ENCODE measurements at regions not wholly inside any gene's neighbourhood (a gene's known extent, or its start where the extent isn't known, plus 50 kb on each side); places are given as distances from the start of the nearest gene placed in this dataset.

GRCh38 chr7:149564340-149565095, 66.9 kb upstream of the ZNF746 start:
- no peaks in the 10 kb centered on the region for H4K20me1 ChIP-seq (ENCODE audit: insufficient read depth, low read length)
- no peak overlapping the region for H3K4me3 ChIP-seq (ENCODE audit: low read depth in 1 of 2, low read length in 2 of 2)
- DNase-seq: no peak
- TF ChIP-seq CTCF (IDR thresholded peaks at IDR 0.05; ENCODE audit: borderline replicate concordance, extremely low read depth, low read length, poor library complexity, severe bottlenecking): no peak
- no peak for TF ChIP-seq EZH2 (IDR thresholded peaks at IDR 0.05; ENCODE audit: borderline replicate concordance, low read depth, low read length, severe bottlenecking)
- H3K27me3 ChIP-seq (ENCODE audit: insufficient read depth, low read length, poor library complexity): no peaks in the 10 kb centered on the region
- H3K9me3 ChIP-seq (ENCODE audit: insufficient read depth, low read length, severe bottlenecking): peaks cover 7% of the 10 kb centered on the region
- H3K9ac ChIP-seq (ENCODE audit: low read depth, low read length): no peak overlapping the region
- peaks cover 26% of the 10 kb centered on the region for H3K79me2 ChIP-seq (ENCODE audit: insufficient read depth, low read length)
- peaks cover 80% of the 10 kb centered on the region for H3K36me3 ChIP-seq (ENCODE audit: insufficient read depth, low read length)
- no peak overlapping the region for H3K27ac ChIP-seq (ENCODE audit: low read length)
- H2AFZ ChIP-seq (ENCODE audit: low read depth, low read length): no peak overlapping the region
- ATAC-seq (ENCODE audit: insufficient read depth, low read depth): no peak
- H3K4me2 ChIP-seq (ENCODE audit: insufficient read depth, low read length): no peak overlapping the region
- H3K4me1 ChIP-seq (ENCODE audit: insufficient read depth, low read length): no peaks in the 10 kb centered on the region

- Histone ChIP-seq H3K9ac (ENCODE audit: low read depth, low read length) (no peak overlapping the region), H3K4me2 (ENCODE audit: insufficient read depth, low read length) (no peak overlapping the region), H3K27ac (ENCODE audit: low read length) (no peak overlapping the region), H4K20me1 (ENCODE audit: insufficient read depth, low read length) (no peaks in the 10 kb centered on the region), H3K27me3 (ENCODE audit: insufficient read depth, low read length, poor library complexity) (no peaks in the 10 kb centered on the region), H3K4me1 (ENCODE audit: insufficient read depth, low read length) (no peaks in the 10 kb centered on the region), H3K79me2 (ENCODE audit: insufficient read depth, low read length) (peaks cover 13% of the 10 kb centered on the region; the same call in 1 of the 2 replicates), H3K36me3 (ENCODE audit: insufficient read depth, low read length) (peaks cover 82% of the 10 kb centered on the region), H3K9me3 (ENCODE audit: insufficient read depth, low read length, severe bottlenecking) (no peaks in the 10 kb centered on the region), H2AFZ (ENCODE audit: low read depth, low read length) (no peak overlapping the region), H3K4me3 (ENCODE audit: low read depth in 1 of 2, low read length in 2 of 2) (no peak overlapping the region)
- DNase-seq (no peak), ATAC-seq (ENCODE audit: insufficient read depth, low read depth) (no peak)
- no peak for TF ChIP-seq EZH2 (IDR thresholded peaks at IDR 0.05; ENCODE audit: borderline replicate concordance, low read depth, low read length, severe bottlenecking)
- no peak for TF ChIP-seq CTCF (IDR thresholded peaks at IDR 0.05; ENCODE audit: borderline replicate concordance, extremely low read depth, low read length, poor library complexity, severe bottlenecking)
Measured at GRCh38 chr7:149562602-149563001, 65.0 kb upstream of the ZNF746 start.

- no peaks in the 10 kb centered on the region for H3K4me1 ChIP-seq (ENCODE audit: insufficient read depth, low read length)
- H3K9ac ChIP-seq (ENCODE audit: low read depth, low read length): no peak overlapping the region
- no peak for DNase-seq
- no peak overlapping the region for H3K4me2 ChIP-seq (ENCODE audit: insufficient read depth, low read length)
- no peak overlapping the region for H3K27ac ChIP-seq (ENCODE audit: low read length)
- peaks cover 8% of the 10 kb centered on the region; the same call in 1 of the 2 replicates for H3K79me2 ChIP-seq (ENCODE audit: insufficient read depth, low read length)
- H3K9me3 ChIP-seq (ENCODE audit: insufficient read depth, low read length, severe bottlenecking): no peaks in the 10 kb centered on the region
- H4K20me1 ChIP-seq (ENCODE audit: insufficient read depth, low read length): no peaks in the 10 kb centered on the region; the same call in 1 of the 2 replicates
- peaks cover 82% of the 10 kb centered on the region for H3K36me3 ChIP-seq (ENCODE audit: insufficient read depth, low read length)
- no peak overlapping the region for H2AFZ ChIP-seq (ENCODE audit: low read depth, low read length)
- TF ChIP-seq EZH2 (IDR thresholded peaks at IDR 0.05; ENCODE audit: borderline replicate concordance, low read depth, low read length, severe bottlenecking) (no peak), CTCF (IDR thresholded peaks at IDR 0.05; ENCODE audit: borderline replicate concordance, extremely low read depth, low read length, poor library complexity, severe bottlenecking) (no peak)
- no peak overlapping the region for H3K4me3 ChIP-seq (ENCODE audit: low read depth in 1 of 2, low read length in 2 of 2)
- H3K27me3 ChIP-seq (ENCODE audit: insufficient read depth, low read length, poor library complexity): no peaks in the 10 kb centered on the region
- no peak for ATAC-seq (ENCODE audit: insufficient read depth, low read depth)
Measured at GRCh38 chr7:149561072-149561471, 63.5 kb upstream of the ZNF746 start.

All from DND-41 (cell line).